AG09309 (cell line): ENCODE measurements at regions not wholly inside any gene's neighbourhood (a gene's known extent, or its start where the extent isn't known, plus 50 kb on each side); places are given as distances from the start of the nearest gene placed in this dataset.

Experiments
- DNase-seq: peaks from one replicate; pipeline ENCODE4 v3.0.0-alpha.2; 2010; ENCODE audit warnings: low read depth
- H3K4me3 ChIP-seq: 2 replicates; pipeline ENCODE4 v1.5.1; 2011; ENCODE audit warnings: mild to moderate bottlenecking, low read depth, low read length, moderate library complexity; ENCODE audit not compliant: control insufficient read depth
- CTCF ChIP-seq: IDR thresholded peaks from 2 replicates; pipeline ENCODE4 v1.5.1; 2011; ENCODE audit warnings: mild to moderate bottlenecking, low read depth, low read length, inconsistent platforms; ENCODE audit not compliant: insufficient read depth, control insufficient read depth; ENCODE audit errors: missing control alignments

- no peak overlapping the region for H3K4me3 ChIP-seq
- TF ChIP-seq CTCF = no peak
- DNase-seq = no peak
Measured at GRCh38 chr13:38514575-38514974, 164.9 kb downstream of the UFM1 start.

GRCh38 chr13:38518328-38518727, 168.5 kb upstream of the FREM2 start:
- TF ChIP-seq CTCF = no peak
- no peak overlapping the region for H3K4me3 ChIP-seq
- DNase-seq = no peak

GRCh38 chr13:38519229-38519911, 167.5 kb upstream of the FREM2 start:
- no peak overlapping the region for H3K4me3 ChIP-seq
- no peak for DNase-seq
- TF ChIP-seq CTCF = no peak

- DNase-seq = no peak
- TF ChIP-seq CTCF = no peak
- no peak overlapping the region for H3K4me3 ChIP-seq
Measured at GRCh38 chr13:38520041-38520440, 166.8 kb upstream of the FREM2 start.

- no peak for DNase-seq
- no peak overlapping the region for H3K4me3 ChIP-seq
- no peak for TF ChIP-seq CTCF
Measured at GRCh38 chr13:38527140-38527539, 159.7 kb upstream of the FREM2 start.

- H3K4me3 ChIP-seq = no peak overlapping the region
- TF ChIP-seq CTCF = no peak
- no peak for DNase-seq
Measured at GRCh38 chr13:38528986-38529385, 157.9 kb upstream of the FREM2 start.
